NT2/D1 (cell line): ENCODE measurements at regions not wholly inside any gene's neighbourhood (a gene's known extent, or its start where the extent isn't known, plus 50 kb on each side); places are given as distances from the start of the nearest gene placed in this dataset.

Experiments
- SUZ12 ChIP-seq: IDR thresholded peaks from 2 replicates; pipeline ENCODE4 v1.6.1; 2011; ENCODE audit not compliant: insufficient read length, insufficient read depth; ENCODE audit errors: extremely low read depth
- YY1 ChIP-seq: IDR thresholded peaks from 2 replicates; pipeline ENCODE4 v1.6.1; 2011; ENCODE audit not compliant: insufficient read length, insufficient read depth
- ZNF274 ChIP-seq: IDR thresholded peaks from 2 replicates; pipeline ENCODE4 v1.6.1; 2011; ENCODE audit warnings: mild to moderate bottlenecking, low read depth, low read length

- TF ChIP-seq ZNF274 (no peak), SUZ12 (no peak), YY1 (no peak)
These were observed 127.4 kb downstream of the MIAT start for GRCh38 chr22:26784772-26785171.
